Suppressor macrophage treated with lipopolysaccharide for 4 hours (primary cell): ENCODE measurements at regions not wholly inside any gene's neighbourhood (a gene's known extent, or its start where the extent isn't known, plus 50 kb on each side); places are given as distances from the start of the nearest gene placed in this dataset.

Source experiments
- DNase-seq: peaks from one replicate; pipeline ENCODE4 v3.0.0-alpha.2; 2020

- DNase-seq, result no peak
Observed at GRCh38 chr18:69349912-69350597, 50.6 kb upstream of the DOK6 start.
